NOMO-1 (cell line): ENCODE measurements at regions not wholly inside any gene's neighbourhood (a gene's known extent, or its start where the extent isn't known, plus 50 kb on each side); places are given as distances from the start of the nearest gene placed in this dataset.
"Not testable (repeated sequence)": the region's sequence is repeated elsewhere in the genome, so short reads cannot be mapped to it uniquely, and the experiment has no call there.

Experiments
- DNase-seq, 2 experiments: peaks; one replicate each; lab custom pipeline; 2025; ENCODE audit not compliant: unreplicated experiment in 2 of 2; lab: John Stamatoyannopoulos, UW

- no peak for DNase-seq
Measured at GRCh38 chr2:230593765-230594164, 118.9 kb upstream of the CAB39 start.

- no peak for DNase-seq
Measured at GRCh38 chr2:230594286-230594840, 118.3 kb upstream of the CAB39 start.

DNA sequence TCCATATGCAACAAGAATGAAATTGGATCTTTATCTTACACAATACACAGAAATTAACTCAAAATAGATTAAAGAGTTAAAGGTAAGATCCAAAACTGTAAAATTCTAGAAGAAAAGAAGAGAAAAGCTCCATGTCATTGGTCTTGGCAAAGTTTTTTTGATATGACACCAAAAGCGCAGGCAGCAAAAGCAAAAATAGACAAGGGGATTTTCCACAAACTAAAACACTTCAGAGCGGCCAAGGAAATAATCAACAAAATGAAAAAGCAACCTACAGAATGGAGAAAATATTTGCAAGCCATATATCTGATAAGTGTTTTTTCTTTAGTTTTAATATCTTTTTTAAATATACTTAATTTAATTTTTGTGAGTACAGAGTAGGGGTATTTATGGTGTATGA, 112.8 kb upstream of the CAB39 start:
- DNase-seq: no peak

DNA sequence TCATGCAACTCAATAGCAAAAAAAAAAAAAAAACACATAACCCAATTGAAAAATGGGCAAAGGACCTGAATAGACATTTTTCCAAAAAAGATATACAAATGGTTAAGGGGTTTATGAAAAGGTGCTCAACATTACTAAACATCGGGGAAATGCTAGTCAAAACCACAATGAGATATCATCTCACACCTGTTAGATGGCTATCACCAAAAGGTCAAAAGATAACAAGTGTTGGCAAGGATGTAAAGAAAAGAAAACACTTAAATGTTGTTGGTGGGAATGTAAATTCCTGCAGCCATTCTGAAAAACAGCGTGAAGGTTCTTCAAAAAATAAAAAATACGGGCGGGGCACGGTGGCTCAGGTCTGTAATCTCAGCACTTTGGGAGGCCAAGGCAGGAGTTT, 112.4 kb upstream of the CAB39 start:
- no peak for DNase-seq

DNA sequence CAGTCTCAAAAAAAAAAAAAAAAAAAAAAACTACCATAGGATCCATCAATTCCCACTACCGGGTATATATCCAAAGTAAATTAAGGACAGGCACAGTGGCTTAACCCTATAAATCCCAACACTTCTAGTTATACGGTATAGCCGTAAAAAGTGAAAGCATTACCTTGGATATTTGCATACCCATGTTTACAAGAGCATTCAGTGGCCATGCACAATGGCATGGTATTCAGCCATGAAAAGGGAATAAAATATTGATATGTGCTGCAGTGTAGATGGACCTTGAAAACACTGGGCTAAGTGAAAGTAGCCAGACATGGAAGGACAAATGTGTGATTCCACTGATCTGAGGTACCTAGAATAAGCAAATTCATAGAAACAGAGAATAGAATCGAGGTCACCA, 111.8 kb upstream of the CAB39 start:
- no peak for DNase-seq

DNA sequence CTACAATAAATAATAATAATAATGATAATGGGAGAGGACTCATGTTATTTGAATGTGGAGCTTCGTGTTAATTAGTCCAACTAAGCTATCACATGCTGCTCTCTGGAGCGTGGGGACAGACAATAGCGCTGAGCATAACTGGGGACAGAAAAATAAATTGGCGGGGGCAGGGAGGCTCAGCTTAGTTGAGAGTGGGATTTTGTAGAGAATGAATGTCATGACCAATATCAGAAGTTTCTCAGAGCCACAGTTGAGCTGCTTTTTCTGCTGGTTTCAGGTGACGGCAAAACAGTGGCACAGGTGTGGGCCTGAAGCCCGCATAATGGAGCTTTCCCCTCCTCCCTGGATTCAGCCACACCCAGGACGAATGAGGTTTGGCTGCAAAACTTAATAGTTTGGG, 111.1 kb upstream of the CAB39 start:
- no peak for DNase-seq

- no peak for DNase-seq
Measured at GRCh38 chr2:230602562-230603230, 109.9 kb upstream of the CAB39 start.

DNA sequence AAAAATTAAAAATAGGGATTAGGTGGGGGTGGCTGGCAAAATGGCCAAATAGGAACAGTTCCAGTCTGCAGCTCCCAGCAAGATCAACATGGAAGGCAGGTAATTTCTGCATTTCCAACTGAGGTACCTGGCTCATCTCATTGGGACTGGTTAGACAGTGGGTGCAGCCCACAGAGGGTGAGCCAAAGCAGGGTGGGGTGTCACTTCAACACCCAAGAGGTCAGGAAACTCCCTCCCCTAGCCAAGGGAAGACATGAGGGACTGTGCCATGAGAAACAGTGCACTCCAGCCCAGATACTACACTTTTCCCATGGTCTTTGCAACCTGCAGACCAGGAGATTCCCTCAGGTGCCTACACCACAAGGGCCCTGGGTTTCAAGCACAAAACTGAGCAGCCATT, 109.3 kb upstream of the CAB39 start:
- DNase-seq: not testable (repeated sequence)

GRCh38 chr2:230604158-230604557, 108.5 kb upstream of the CAB39 start:
- DNase-seq: not testable (repeated sequence)

DNA sequence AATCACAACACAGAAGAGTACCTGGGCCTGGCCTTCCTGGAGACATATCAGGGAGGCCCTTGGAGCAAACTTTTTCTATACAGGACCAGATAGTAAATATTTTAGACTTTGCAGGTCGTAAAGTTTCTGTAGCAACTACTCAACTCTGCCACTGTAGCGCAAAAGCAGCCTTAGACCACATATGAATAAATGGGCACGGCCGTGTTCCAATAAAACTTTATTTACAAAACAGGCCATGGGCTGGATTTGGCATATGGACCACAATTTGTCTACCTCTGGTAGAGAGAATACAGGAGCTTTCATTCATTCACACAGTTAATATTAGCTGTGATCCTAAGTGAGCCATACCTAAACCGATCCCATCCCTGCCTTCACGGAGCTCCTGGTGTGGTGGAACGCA, 98.6 kb upstream of the CAB39 start:
- DNase-seq: no peak

DNA sequence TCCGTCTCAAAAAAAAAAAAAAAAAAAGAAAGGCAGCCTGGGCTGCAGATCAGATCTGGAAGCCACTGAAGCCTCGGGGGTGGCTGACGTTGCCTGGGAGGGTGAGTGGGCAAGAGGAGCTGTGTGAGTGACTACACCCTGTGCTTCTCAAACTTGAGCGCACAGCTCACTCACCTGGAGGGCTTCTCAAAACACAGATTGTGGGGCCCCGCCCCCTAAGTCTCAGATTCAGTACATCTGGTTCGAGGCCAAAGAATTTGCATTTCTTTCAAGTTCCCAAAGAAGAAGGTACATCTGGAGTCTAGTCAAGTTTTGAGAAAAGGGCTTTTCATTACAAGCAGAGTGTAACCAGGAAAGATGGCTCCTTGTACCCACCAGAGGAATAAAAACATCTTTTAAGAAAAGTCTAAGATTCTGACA, 97.7 kb upstream of the CAB39 start:
- no peak for DNase-seq

GRCh38 chr2:230617256-230617706, 95.4 kb upstream of the CAB39 start:
- DNase-seq: not testable (repeated sequence)

DNA sequence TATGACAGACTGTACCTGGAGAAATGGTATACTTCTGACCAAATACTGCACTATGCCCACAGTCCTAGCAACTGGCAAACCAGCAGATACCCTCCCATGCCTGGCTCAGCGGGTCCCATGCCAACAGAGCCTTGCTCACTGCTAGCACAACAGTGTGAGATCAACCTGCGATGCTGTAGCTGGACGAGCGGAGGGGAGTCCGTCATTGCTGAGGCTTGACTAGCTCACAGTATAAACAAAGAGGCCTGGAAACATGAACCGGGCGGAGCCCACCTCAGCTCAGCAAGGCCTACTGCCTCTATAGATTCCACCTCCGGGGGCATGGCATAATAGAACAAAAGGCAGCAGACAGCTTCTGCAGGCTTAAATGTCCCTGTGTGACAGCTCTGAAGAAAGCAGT, 93.2 kb upstream of the CAB39 start:
- DNase-seq: no peak

DNA sequence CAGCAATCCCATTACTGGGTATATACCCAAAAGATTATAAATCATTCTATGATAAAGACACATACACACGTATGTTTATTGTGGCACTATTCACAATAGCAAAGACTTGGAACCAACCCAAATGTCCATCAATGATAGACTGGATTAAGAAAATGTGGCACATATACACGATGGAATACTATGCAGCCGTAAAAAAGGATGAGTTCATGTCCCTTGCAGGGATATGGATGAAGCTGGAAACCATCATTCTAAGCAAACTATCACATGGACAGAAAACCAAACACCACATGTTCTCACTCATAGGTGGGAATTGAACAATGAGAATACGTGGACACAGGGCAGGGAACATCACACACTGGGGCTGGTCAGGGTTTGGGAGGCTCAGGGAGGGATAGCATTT, 87.4 kb upstream of the CAB39 start:
- DNase-seq: not testable (repeated sequence)

DNA sequence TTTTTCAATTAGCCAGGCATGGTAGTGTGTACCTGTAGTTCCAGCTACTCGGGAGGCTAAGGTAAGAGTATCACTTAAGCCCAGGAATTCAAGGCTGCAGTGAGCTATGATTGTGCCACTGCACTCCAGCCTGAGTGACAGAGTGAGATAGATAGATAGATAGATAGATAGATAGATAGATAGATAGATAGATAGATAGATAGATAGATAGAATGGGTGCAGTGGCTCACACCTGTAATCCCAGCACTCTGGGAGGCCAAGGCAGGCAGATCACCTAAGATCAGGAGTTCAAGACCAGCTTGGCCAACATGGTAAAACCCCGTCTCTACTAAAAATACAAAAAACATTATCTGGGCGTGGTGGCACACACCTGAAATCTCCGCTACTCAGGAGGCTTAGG, 85.6 kb upstream of the CAB39 start:
- DNase-seq: not testable (repeated sequence)

GRCh38 chr2:230627806-230628724, 84.6 kb upstream of the CAB39 start:
- no peak for DNase-seq

DNA sequence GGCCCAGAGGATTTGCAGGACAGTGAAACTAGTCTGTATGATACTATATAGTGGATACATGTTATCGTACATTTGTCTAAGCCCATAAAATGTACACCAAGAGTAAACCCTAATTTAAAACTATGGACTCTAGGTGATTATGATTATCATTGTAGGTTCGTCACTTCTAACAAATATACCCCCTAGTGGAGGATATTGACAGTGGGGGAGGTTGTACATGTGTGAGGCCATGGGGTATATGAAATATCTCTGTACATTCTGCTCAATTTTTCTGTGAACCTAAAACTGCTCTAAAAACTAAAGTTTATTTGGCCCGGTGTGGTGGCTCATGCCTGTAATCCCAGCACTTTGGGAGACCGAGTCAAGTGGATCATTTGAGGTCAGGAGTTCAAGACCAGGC, 81.2 kb upstream of the CAB39 start:
- DNase-seq: no peak

GRCh38 chr2:230634146-230634545, 78.5 kb upstream of the CAB39 start:
- no peak for DNase-seq

DNA sequence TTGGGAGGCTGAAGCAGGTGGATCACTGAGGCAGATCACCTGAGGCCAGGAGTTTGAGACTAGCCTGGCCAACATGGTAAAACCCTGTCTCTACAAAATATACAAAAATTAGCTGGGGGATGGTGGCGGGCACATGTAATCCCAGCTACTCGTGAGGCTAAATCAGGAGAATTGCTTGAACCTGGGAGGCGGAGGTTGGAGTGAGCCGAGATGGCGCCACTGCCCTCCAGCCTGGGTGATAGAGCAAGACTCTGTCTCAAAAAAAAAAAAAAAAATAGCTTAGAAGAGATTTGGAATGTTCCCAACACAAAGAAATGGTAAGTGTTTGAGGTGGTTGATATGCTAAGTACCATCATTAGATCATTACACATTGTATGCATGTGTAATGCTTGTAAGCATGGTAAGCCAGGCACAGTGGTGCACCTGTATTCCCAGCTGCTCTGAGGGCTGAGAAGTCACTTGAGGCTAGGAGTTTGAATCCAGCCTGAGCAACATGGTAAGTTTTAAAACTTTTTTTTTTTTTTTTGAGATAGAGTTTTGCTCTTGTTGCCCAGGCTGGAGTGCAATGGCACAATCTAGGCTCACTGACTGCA, 77.8 kb upstream of the CAB39 start:
- not testable (repeated sequence) for DNase-seq

DNA sequence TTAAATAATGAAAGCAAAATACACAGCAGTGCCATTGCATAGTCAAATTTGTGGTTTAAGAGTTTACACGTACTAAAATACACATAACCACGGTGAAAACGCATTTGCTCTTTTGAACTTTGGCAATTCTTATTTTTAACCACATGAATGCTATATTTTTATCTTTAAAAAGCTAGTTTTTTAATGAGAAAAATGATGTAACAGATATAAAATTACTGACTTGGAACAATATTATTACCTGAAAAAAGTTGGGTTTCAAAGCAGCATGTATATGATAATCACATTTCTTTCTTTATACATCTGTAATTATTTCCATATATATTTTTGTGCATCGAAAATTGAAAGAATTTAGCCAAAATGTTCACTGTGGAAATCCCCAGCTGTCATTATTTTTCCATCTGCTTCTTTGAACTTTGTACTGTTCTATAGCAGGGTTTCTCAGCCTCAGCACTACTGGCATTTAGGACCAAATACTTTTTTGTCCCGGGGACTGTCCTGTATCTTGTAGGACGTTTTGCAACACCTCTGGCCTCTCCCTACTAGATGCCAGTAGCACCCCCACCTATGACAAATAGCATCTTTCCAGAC, 75.9 kb upstream of the CAB39 start:
- DNase-seq: no peak

DNA sequence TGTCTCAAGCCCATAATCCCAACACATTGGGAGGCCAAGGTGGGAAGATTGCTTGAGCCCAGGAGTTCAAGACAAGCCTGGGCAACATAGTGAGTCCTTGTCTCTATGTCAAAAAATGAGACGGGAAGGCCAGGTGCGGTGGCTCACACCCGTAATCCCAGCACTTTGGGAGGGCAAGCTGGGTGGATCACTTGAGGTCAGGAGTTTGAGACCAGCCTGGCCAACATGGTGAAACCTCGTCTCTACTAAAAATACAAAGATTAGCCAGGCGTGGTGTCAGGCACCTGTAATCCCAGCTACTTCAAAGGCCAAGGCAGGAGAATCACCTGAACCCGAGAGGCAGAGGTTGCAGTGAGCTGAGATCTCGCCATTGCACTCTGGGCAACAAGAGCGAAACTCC, 75.2 kb upstream of the CAB39 start:
- not testable (repeated sequence) for DNase-seq
